DMS153 treated with DMSO at 0.1 percent for 48 hours (cell line): ENCODE measurements at regions not wholly inside any gene's neighbourhood (a gene's known extent, or its start where the extent isn't known, plus 50 kb on each side); places are given as distances from the start of the nearest gene placed in this dataset.
A peak's percentile ranks its signal among the peaks of the same experiment; 100 is the strongest.
"Not testable (repeated sequence)": the region's sequence is repeated elsewhere in the genome, so short reads cannot be mapped to it uniquely, and the experiment has no call there.

Experiments
- DNase-seq: peaks from one replicate; lab custom pipeline; 2025; ENCODE audit not compliant: unreplicated experiment; lab: John Stamatoyannopoulos, UW

DNA sequence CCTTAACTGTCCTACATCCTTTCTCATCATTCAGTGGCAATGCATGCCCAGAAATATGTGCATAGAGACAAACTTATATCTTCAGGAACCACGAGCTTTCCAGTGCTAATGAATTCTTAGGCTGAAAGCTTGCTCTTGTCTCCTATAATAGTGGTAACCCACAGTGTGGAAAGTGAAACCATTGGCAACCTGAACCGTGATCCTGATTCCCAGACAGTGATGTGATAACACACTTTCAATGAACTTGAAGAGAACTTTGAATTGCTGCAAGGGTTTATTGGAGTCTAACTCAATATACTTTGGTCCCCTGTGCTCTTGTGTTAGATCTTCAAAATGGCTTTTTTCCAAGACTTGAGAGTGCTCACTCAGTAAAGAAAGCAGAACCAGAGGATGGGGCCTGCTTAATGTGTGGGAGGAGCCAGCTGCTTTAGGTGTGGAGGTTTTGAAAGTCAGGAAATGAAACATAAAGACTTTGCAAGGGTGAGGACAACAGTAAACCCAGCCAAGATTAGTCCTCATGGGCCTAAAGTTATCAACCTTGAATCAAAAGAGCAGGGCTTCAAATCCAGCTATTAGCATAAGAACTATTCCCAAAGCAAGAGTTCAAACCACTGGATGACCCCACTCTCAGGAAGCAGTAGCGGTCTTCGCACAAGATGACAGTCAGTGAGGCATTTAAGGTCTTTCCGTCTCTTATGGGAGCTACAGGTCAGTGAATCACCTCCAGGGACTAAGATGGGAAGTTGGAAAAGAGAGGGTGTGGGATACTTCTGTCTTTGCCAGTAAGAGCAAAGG, 332.4 kb upstream of the NRP1 start:
- no peak for DNase-seq

- DNase-seq = no peak
Measured at GRCh38 chr10:33665501-33665900, 331.0 kb upstream of the NRP1 start.

DNA sequence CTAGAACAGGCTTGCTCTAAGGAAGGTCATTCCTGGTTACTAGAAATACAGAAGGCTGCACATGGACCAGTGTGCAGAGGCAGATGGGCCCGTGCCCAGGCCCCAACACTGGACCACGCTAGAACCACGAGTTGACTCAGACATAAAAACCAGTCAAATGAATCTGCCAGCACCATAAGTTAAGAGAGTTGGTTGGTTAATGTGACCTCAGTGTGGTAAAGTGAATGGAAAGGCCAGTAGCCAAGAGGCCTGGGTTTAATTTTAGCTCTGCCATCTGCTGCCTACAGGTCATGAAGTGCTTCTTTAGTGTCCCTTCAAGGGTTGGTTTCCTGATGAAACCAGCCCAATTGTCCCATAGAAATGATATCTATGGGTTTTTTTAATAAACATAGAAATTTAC, 329.6 kb upstream of the NRP1 start:
- DNase-seq = no peak

DNA sequence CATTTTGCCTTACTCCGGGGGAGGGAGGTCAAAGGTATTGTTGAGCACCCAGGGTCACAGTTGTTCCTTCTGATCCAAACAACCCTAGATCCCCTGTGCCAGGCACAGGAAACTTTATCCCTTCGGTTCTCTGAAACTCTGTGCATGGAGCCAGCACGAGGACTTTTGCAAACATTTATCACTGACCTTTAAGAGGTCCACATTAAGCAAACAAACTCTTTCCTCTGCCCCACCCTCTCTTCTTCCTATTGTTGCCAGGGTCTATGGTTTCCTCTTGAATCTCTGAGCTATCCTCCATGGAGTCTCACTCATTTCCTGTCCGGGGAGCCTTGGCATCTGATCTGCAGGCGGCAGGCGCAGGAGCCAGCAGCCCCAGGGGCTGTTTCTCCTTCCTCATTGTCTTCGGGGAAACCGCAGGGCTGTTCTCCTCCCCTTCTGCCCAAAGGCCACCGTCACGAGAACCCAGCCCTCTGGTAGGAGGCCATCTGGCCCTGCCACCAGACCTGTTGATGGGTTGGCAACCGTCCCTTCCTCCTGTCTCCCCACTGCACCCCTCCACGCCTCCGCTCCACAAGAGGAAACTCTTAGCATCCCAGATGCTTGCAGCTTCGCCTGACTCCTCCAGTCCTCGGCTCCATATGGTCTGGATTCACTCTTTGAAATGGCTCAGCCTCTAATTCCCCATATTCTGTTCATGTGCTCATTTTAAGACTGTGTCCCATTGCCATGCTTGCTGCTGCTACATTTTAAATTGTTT, 327.3 kb upstream of the NRP1 start:
- DNase-seq = peak; percentile 10

GRCh38 chr10:33660329-33660728, 325.9 kb upstream of the NRP1 start:
- DNase-seq = no peak

- DNase-seq = no peak
Measured at GRCh38 chr10:33657913-33658312, 323.4 kb upstream of the NRP1 start.

GRCh38 chr10:33657154-33657908, 322.9 kb upstream of the NRP1 start:
- DNase-seq = peak; percentile 12

GRCh38 chr10:33655921-33656320, 321.5 kb upstream of the NRP1 start:
- DNase-seq = no peak

DNA sequence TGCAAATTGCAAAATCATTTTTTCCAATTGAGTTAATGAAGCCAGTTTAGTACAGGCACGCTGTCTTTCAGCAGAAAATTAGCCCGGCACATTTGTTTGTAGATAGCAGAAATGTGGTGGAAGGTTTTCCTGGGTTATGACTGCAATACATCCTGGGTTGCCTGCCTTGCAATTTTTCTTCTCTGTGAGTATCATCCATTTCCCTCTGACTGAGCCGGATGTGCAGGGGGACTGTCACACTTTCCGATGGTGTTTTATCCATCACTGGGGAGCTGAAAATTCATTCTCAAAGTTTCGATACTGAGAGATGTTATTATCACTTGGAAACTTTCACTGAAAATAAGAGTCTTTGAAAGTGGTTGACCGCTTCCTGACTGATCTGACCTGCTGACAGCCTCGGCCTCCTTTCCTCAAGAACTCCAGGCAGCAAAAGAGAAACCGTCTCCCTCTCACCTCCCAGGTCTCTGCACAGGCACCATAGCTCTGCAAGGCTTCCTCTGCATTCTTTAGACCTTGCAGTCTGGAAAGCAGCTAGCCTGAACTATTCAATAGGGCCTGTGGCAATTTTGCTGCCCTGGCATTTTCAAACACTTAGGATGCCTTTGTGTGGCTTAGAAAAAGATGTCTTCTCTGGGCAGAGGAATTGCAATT, 320.8 kb upstream of the NRP1 start:
- no peak for DNase-seq

GRCh38 chr10:33653584-33654367, 319.3 kb upstream of the NRP1 start:
- DNase-seq = no peak

DNA sequence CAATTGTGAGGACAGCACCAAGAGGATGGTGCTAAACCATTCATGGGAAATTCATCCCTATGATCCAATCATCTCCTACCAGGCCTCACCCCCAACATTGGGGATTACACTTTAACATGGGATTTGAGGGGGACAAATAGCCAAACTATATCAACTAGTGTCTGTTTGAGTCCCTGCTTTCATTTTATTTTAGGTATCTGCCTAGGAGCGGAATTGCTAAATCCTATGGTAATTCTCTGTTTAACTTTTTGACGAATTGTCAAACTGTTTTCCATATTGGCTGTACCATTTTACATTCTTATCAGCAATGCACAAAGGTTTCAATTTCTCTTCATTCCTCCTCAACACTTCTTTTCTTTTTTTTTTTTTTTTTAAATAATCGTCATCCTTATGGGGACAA, 318.4 kb upstream of the NRP1 start:
- no peak for DNase-seq

DNA sequence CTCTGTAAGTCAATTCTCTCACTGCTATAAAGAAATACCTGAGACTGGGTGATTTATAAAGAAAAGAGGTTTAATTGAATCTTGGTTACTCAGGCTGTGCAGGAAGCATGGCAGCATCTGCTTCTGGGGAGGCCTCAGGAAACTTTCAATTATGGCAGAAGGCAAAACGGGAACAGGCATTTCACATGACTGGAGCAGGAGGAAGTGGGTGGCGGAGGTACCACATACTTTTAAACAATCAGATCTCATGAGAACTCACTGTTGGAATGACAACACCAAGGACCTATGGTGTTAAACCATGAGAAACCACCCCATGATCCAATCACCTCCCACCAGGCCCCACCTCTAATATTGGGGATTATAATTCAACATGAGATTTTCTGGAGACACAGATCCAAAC, 315.7 kb upstream of the NRP1 start:
- DNase-seq = not testable (repeated sequence)

- no peak for DNase-seq
Measured at GRCh38 chr10:33643042-33643441, 308.6 kb upstream of the NRP1 start.

DNA sequence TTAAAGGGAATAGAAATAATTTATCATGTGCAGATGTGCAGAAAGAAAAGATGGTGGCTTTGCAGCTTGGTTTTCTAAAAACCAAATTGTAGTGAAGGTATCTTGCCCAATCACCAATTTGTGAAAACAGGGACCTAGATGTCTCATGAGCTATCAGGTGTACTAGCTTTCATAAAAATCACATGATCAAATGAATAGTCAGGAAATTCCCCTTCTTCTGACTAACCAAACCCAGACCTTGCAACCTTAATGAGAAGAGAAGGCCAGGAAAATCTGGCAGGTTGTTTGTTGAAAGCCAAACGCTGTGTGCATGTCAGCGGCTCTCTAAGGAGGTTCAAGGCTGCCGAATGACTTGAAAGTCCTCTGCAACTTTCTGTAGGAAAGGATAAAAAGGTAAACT, 304.4 kb upstream of the NRP1 start:
- DNase-seq = no peak

DNA sequence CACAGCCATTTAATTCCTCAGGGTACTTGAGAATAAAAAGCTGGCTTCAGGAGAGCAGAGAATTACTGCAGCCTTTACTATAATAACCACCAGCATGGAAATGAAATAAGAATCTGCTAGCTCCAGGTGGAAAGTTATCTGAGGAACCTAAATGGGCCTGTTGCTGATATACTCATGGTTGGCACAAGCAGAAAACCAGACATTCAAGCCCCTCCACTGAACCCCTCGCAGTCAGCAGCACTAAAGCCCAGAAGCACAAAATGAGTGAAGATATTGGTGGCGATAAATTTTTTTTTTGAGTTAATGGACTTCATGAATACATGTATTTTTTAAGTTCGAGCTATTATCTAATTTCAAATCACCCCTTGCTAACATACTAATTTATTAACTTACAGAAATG, 303.9 kb upstream of the NRP1 start:
- DNase-seq = no peak

DNA sequence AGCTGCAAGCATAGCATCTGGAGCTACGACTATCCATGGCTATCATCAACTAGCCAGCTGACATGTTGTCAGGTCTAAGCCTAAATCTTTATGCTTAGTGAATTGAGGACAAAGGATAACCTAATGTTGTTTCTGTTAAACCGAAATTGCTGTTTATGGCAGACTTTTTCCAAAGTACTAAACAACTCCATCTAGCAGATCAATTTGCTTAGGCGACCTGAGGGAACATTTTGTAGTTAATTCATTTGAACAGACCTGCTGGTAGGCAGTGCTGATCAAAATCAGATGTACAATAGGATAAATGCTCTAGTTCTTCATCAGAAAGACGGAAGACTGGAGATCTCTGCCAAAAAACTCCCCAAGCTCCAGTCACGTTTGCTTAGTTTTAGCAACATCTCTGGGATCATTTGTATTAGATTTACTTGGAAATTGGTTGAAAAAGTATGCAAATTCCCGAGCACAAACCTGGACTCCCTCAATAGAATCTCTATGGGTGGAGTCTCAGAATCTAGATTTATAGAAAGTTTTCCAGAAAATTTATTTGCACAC, 301.6 kb upstream of the NRP1 start:
- no peak for DNase-seq

- DNase-seq = no peak
Measured at GRCh38 chr10:33632432-33632831, 298.0 kb upstream of the NRP1 start.

DNA sequence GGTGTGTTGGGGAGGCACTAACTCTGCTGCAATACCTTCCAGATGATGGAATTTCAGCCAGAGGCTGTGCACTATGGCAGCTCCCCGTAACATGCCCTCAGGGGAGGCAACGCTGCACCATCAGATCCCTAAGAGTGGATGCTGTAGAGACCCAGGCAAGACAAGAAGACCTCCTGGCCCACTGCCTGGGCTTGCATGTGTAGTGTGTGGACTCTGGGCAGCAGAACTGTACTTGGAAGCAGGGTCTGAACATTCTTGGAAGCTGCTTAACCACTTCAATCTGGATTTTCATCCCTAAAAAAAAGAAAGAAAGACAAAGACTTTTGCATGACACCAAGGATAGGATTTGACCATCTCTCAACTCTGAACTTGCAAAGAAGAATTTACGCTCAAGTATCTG, 297.5 kb upstream of the NRP1 start:
- no peak for DNase-seq

- no peak for DNase-seq
Measured at GRCh38 chr10:33630761-33631160, 296.3 kb upstream of the NRP1 start.

DNA sequence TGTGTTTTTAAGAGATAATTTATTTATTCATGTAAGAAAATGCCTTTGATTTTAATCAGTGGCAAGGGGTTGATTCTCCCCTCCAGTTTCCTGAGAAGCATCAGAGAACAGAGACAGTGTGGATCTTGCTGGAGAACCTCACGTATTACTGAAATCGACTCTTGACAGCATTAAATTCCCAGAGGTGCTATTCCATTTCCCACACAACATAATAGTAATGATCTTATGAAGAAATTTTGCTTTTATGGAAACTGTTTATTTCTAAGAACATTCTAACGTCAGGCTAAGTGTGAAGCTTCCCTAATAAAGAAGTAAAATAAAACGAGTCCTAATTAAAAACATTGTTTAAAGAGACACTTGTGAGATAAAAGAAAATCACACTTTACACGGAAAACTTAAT, 293.1 kb upstream of the NRP1 start:
- DNase-seq = no peak
